ENCODE measurements at regions not wholly inside any gene's neighbourhood (a gene's known extent, or its start where the extent isn't known, plus 50 kb on each side); places are given as distances from the start of the nearest gene placed in this dataset.

DNA sequence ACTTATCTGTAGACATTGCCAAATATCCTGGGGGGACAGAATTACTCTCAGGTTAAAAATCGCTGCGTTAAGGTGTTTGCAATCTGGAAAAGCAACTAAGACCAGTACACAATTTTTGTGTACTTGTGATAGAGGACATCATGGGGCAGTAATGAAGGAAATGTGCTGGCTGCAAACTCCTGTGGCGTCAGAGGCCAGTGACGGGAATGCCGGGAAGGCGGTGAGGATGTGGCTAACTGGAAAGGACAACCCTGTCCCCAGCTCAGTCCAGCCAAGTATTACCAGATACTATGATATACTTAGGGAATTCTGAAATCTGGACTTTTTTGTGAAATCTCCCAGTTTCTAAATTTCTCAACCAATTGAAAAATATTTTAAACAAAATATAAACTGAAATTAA is 103.1 kb upstream of the NANOS1 start:
- no peaks in the 10 kb centered on the region for H3K4me1 ChIP-seq
- H3K27me3 ChIP-seq = no peaks in the 10 kb centered on the region
- DNase-seq = no peak
- intact Hi-C loops (cut with DNase I; ENCODE audit: low total_unique reads) = no loop called here
- H3K4me3 ChIP-seq = no peak overlapping the region
- WGBS, 5 donors = 77 to 89% (median 79%) methylated on average over 6 of the region's 6 CpGs
- TF ChIP-seq, protein P1, sequence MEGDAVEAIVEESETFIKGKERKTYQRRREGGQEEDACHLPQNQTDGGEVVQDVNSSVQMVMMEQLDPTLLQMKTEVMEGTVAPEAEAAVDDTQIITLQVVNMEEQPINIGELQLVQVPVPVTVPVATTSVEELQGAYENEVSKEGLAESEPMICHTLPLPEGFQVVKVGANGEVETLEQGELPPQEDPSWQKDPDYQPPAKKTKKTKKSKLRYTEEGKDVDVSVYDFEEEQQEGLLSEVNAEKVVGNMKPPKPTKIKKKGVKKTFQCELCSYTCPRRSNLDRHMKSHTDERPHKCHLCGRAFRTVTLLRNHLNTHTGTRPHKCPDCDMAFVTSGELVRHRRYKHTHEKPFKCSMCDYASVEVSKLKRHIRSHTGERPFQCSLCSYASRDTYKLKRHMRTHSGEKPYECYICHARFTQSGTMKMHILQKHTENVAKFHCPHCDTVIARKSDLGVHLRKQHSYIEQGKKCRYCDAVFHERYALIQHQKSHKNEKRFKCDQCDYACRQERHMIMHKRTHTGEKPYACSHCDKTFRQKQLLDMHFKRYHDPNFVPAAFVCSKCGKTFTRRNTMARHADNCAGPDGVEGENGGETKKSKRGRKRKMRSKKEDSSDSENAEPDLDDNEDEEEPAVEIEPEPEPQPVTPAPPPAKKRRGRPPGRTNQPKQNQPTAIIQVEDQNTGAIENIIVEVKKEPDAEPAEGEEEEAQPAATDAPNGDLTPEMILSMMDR (IDR thresholded peaks at IDR 0.05) = no peak
- TF ChIP-seq POLR2A (IDR thresholded peaks at IDR 0.05) (no peak), POLR2AphosphoS5 (IDR thresholded peaks at IDR 0.05) (no peak), EP300 (IDR thresholded peaks at IDR 0.05) (no peak)
- H3K27ac ChIP-seq = no peak overlapping the region
- peaks cover 4 to 21% (median 6%) of the 10 kb centered on the region in 4 donors for H3K9me3 ChIP-seq
- no peaks in the 10 kb centered on the region for H3K36me3 ChIP-seq

DNA sequence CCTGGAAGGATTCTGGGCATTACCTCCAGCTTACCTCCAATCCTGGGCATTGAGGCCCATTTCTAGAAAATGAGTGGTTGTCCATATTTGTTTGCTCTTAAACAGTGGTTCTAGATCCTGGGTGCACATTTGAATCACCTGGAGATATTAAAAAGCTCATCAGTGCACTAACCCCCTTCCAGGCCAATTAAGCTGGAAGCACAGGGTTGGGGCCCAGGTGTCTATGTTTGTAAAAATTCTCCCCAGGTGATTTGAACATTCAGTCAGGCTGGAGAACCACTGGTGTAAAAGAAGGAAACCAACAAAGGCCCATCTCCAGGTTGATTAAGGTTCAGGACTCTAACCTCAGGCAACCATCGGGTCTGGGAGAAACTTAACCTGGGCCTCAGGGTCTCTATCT is 102.6 kb upstream of the NANOS1 start:
- intact Hi-C loops (cut with DNase I; ENCODE audit: low total_unique reads) = no loop called here
- Histone ChIP-seq H3K4me1 (no peaks in the 10 kb centered on the region), H3K27ac (no peak overlapping the region), H3K4me3 (no peak overlapping the region), H3K9me3 (peaks cover 4 to 26% (median 11%) of the 10 kb centered on the region in 4 donors), H3K27me3 (no peaks in the 10 kb centered on the region), H3K36me3 (no peaks in the 10 kb centered on the region)
- no peak for DNase-seq
- 73 to 100% (median 88%) methylated on average over 1 of the region's 1 CpG for WGBS, 5 donors
- TF ChIP-seq POLR2AphosphoS5 (IDR thresholded peaks at IDR 0.05) (no peak), EP300 (IDR thresholded peaks at IDR 0.05) (no peak), POLR2A (IDR thresholded peaks at IDR 0.05) (no peak)
- TF ChIP-seq, protein P1 (IDR thresholded peaks at IDR 0.05) = no peak

DNA sequence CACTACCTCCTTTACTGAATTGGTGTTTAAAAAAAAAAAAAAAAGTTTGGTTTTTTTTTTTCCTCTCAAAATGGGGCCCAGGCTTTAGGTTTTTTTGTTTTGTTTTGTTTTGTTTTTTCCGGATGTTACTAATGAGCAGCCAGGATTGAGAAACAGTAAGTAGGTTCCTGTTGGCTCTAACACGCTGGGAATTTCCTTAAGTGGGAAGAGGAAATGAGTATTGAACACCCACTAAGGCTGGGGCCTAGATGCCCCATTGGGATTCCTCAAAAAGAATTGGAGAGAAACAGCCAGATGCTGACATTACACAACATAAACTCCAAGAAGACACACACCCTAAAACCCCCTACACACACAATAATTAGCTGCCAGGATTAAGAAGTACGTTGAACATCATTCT is 102.2 kb upstream of the NANOS1 start:
- H3K9me3 ChIP-seq = peaks cover 4 to 30% (median 13%) of the 10 kb centered on the region in 4 donors
- no peak for DNase-seq
- no peaks in the 10 kb centered on the region for H3K27me3 ChIP-seq
- TF ChIP-seq POLR2A (IDR thresholded peaks at IDR 0.05) (no peak), EP300 (IDR thresholded peaks at IDR 0.05) (no peak), POLR2AphosphoS5 (IDR thresholded peaks at IDR 0.05) (no peak)
- TF ChIP-seq, protein P1 (IDR thresholded peaks at IDR 0.05) = no peak
- no peaks in the 10 kb centered on the region for H3K4me1 ChIP-seq
- no peak overlapping the region for H3K27ac ChIP-seq
- 65 to 76% (median 73%) methylated on average over 3 of the region's 3 CpGs for whole genome bisulfite sequencing, 5 donors
- intact Hi-C loops (cut with DNase I; ENCODE audit: low total_unique reads) = no loop called here
- H3K4me3 ChIP-seq = no peak overlapping the region
- no peaks in the 10 kb centered on the region for H3K36me3 ChIP-seq

DNA sequence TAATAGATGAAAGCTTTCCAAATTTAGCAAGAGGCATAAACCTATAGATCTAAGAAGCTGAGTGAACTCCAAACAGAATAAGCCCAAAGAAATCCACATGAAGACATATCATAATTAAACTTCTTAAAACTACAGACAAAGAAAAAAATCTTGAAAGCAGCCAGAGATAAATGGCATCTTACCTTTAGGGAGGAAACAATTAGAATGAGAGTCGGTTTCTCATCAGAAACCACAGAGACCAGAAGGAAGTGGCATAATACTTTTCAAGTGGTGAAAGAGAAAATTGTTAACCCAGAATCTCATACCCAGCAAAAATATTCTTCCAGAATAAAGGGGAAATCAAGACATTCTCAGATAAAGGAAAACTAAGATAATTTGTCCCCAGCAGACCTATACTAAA is 98.9 kb upstream of the NANOS1 start:
- no peak for DNase-seq
- Histone ChIP-seq H3K27ac (no peak overlapping the region), H3K4me1 (no peaks in the 10 kb centered on the region), H3K4me3 (no peak overlapping the region), H3K9me3 (peaks cover 4 to 32% (median 13%) of the 10 kb centered on the region in 4 donors), H3K27me3 (no peaks in the 10 kb centered on the region), H3K36me3 (no peaks in the 10 kb centered on the region)
- 56 to 81% (median 68%) methylated on average over 1 of the region's 1 CpG for WGBS, 5 donors
- TF ChIP-seq EP300 (IDR thresholded peaks at IDR 0.05) (no peak), POLR2AphosphoS5 (IDR thresholded peaks at IDR 0.05) (no peak), POLR2A (IDR thresholded peaks at IDR 0.05) (no peak)
- TF ChIP-seq, protein P1 (IDR thresholded peaks at IDR 0.05) = no peak
- intact Hi-C loops (cut with DNase I; ENCODE audit: low total_unique reads) = no loop called here

All from stomach (tissue), 8 donors.